Esophagus muscularis mucosa (tissue), 3 donors: ENCODE measurements at regions not wholly inside any gene's neighbourhood (a gene's known extent, or its start where the extent isn't known, plus 50 kb on each side); places are given as distances from the start of the nearest gene placed in this dataset.

ENCODE experiments used
- POLR2A ChIP-seq: fragments of 450-650 bp; IDR thresholded peaks from one replicate; pipeline ENCODE4 v1.6.1; 2017; ENCODE audit warnings: antibody characterized with exemption, moderate library complexity, mild to moderate bottlenecking, low read depth
- POLR2AphosphoS5 ChIP-seq, 2 donors: sonication (generic); formaldehyde crosslinking; IDR thresholded peaks; one replicate each; pipeline ENCODE4 v1.6.1; 2017; ENCODE audit warnings: antibody characterized with exemption in 2 of 2
- TF ChIP-seq, protein P1 (sequence below), 3 experiments: fragments of 200-600 bp in 2 of 3; fragments of 450-650 bp in 1 of 3; sonication (generic) in 2 of 3; IDR thresholded peaks; one replicate each; pipeline ENCODE4 v1.5.1; 2017 to 2019; ENCODE audit warnings: antibody characterized with exemption in 3 of 3, mild to moderate bottlenecking in 2 of 3, moderate library complexity in 1 of 3

DNA sequence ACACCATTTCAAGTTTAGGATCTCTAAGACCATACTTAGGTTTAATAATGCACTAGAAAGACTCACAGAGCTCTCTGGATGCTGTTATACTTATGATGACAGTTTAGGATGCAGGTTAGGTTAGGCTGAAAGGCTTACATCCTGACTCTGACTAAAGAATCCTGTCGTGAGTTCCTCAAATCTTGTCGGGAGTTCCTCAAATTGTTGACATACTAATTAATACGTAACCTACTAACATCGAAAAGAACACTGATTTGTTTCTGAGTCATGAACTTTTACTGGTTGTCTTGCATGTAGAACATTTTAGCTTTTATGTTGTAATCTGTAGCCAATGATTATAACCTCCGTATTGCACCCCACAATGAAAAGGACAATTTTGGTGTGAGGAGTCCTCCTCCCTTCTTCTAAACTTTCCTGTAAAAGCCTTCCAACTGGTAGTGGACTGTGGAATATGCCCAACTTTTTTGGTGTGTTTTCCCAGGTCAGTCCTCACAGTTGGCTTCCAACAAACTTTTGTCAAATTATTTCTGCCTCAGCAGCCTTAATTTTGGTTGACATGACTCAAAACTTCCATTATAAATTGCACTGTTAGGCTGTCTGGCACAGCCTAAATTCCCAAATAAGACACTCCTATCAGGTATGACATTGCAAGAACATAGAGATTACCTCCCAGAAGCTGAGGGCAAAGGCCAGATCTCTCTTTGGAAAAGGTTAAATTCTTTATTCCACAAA lies 107.9 kb upstream of the PALMD start:
- no peak for TF ChIP-seq POLR2AphosphoS5 (IDR thresholded peaks at IDR 0.05)
- TF ChIP-seq, protein P1, sequence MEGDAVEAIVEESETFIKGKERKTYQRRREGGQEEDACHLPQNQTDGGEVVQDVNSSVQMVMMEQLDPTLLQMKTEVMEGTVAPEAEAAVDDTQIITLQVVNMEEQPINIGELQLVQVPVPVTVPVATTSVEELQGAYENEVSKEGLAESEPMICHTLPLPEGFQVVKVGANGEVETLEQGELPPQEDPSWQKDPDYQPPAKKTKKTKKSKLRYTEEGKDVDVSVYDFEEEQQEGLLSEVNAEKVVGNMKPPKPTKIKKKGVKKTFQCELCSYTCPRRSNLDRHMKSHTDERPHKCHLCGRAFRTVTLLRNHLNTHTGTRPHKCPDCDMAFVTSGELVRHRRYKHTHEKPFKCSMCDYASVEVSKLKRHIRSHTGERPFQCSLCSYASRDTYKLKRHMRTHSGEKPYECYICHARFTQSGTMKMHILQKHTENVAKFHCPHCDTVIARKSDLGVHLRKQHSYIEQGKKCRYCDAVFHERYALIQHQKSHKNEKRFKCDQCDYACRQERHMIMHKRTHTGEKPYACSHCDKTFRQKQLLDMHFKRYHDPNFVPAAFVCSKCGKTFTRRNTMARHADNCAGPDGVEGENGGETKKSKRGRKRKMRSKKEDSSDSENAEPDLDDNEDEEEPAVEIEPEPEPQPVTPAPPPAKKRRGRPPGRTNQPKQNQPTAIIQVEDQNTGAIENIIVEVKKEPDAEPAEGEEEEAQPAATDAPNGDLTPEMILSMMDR (IDR thresholded peaks at IDR 0.05) = no peak
- no peak for TF ChIP-seq POLR2A
